CD4-positive, alpha-beta T cell treated with Interleukin-4 for 4 hours (primary cell): ENCODE measurements at regions not wholly inside any gene's neighbourhood (a gene's known extent, or its start where the extent isn't known, plus 50 kb on each side); places are given as distances from the start of the nearest gene placed in this dataset.

Experiments
- DNase-seq: peaks from one replicate; pipeline ENCODE4 v3.0.0-alpha.2; 2020

GRCh38 chr10:107647462-107647861 is 483.0 kb upstream of the SORCS1 start:
- no peak for DNase-seq

- DNase-seq, result no peak
Measured at GRCh38 chr10:107631876-107632275, 467.4 kb upstream of the SORCS1 start.

GRCh38 chr10:107626862-107627261 is 462.4 kb upstream of the SORCS1 start:
- no peak for DNase-seq

- DNase-seq, result no peak
Measured at GRCh38 chr10:107623292-107623691, 458.8 kb upstream of the SORCS1 start.

GRCh38 chr10:107619139-107619538 is 454.6 kb upstream of the SORCS1 start:
- DNase-seq, result no peak

- no peak for DNase-seq
Measured at GRCh38 chr10:107618504-107618994, 454.0 kb upstream of the SORCS1 start.

GRCh38 chr10:107616463-107617410 is 452.2 kb upstream of the SORCS1 start:
- DNase-seq, result no peak

- DNase-seq, result no peak
Measured at GRCh38 chr10:107616031-107616430, 451.5 kb upstream of the SORCS1 start.

- no peak for DNase-seq
Measured at GRCh38 chr10:107614939-107615685, 450.6 kb upstream of the SORCS1 start.

- DNase-seq, result no peak
Measured at GRCh38 chr10:107611115-107611514, 446.6 kb upstream of the SORCS1 start.

GRCh38 chr10:107589081-107589480 is 424.6 kb upstream of the SORCS1 start:
- no peak for DNase-seq

- DNase-seq, result no peak
Measured at GRCh38 chr10:107585630-107586029, 421.1 kb upstream of the SORCS1 start.

- no peak for DNase-seq
Measured at GRCh38 chr10:107583974-107584373, 419.5 kb upstream of the SORCS1 start.

GRCh38 chr10:107579970-107580369 is 415.5 kb upstream of the SORCS1 start:
- DNase-seq, result no peak

- DNase-seq, result no peak
Measured at GRCh38 chr10:107577221-107577620, 412.7 kb upstream of the SORCS1 start.

- no peak for DNase-seq
Measured at GRCh38 chr10:107576746-107577145, 412.2 kb upstream of the SORCS1 start.

- DNase-seq, result no peak
Measured at GRCh38 chr10:107565014-107565413, 400.5 kb upstream of the SORCS1 start.

GRCh38 chr10:107561136-107561650 is 396.7 kb upstream of the SORCS1 start:
- no peak for DNase-seq

GRCh38 chr10:107557916-107558315 is 393.4 kb upstream of the SORCS1 start:
- no peak for DNase-seq

- no peak for DNase-seq
Measured at GRCh38 chr10:107554333-107554732, 389.8 kb upstream of the SORCS1 start.

- no peak for DNase-seq
Measured at GRCh38 chr10:107553470-107553869, 389.0 kb upstream of the SORCS1 start.

- DNase-seq, result no peak
Measured at GRCh38 chr10:107552963-107553362, 388.5 kb upstream of the SORCS1 start.

GRCh38 chr10:107548301-107548700 is 383.8 kb upstream of the SORCS1 start:
- no peak for DNase-seq

- no peak for DNase-seq
Measured at GRCh38 chr10:107546986-107547385, 382.5 kb upstream of the SORCS1 start.
